Right lobe of liver (tissue), 6 donors: ENCODE measurements at regions not wholly inside any gene's neighbourhood (a gene's known extent, or its start where the extent isn't known, plus 50 kb on each side); places are given as distances from the start of the nearest gene placed in this dataset.
"Not testable (repeated sequence)": the region's sequence is repeated elsewhere in the genome, so short reads cannot be mapped to it uniquely, and the experiment has no call there.

Experiments
- ATAC-seq, 4 donors: fragments of 200-7000 bp; cut with Tn5 transposase; one replicate each; pipeline ENCODE4 v1.9.1; 2020; ENCODE audit warnings: mild to moderate bottlenecking in 4 of 4, moderate library complexity in 4 of 4
- DNase-seq, 3 donors: peaks; one replicate each; pipeline ENCODE4 v3.0.0-alpha.2; 2020
- H3K27ac ChIP-seq, 3 donors: fragments of 200-600 bp; one replicate each; pipeline ENCODE4 v1.8.0; 2022
- H3K27me3 ChIP-seq, 2 donors: fragments of 200-600 bp; one replicate each; pipeline ENCODE4 v1.8.0; 2022
- H3K36me3 ChIP-seq, 4 donors: fragments of 200-600 bp; sonication (generic) in 1 of 4; one replicate each; pipeline versions ENCODE4 v1.5.1 to v1.8.0; 2017 to 2022; ENCODE audit warnings: control low read depth in 1 of 4
- H3K4me1 ChIP-seq, 4 donors: fragments of 200-600 bp; sonication (generic) in 1 of 4; one replicate each; pipeline versions ENCODE4 v1.5.1 to v1.8.0; 2017 to 2022; ENCODE audit warnings: control low read depth in 1 of 4
- H3K4me3 ChIP-seq, 3 donors: fragments of 200-600 bp; one replicate each; pipeline ENCODE4 v1.8.0; 2022
- H3K9me3 ChIP-seq, 4 donors: fragments of 200-600 bp; sonication (generic) in 1 of 4; one replicate each; pipeline versions ENCODE4 v1.5.1 to v1.8.0; 2017 to 2022; ENCODE audit warnings: control low read depth in 1 of 4
- CTCF ChIP-seq, 4 donors: fragments of 200-600 bp in 3 of 4; fragments of 450-650 bp in 1 of 4; IDR thresholded peaks; one replicate each; pipeline versions ENCODE4 v1.5.1 to v1.8.0; 2016 to 2022; ENCODE audit warnings: antibody characterized with exemption in 4 of 4, mild to moderate bottlenecking in 2 of 4
- POLR2A ChIP-seq: fragments of 450-650 bp; IDR thresholded peaks from one replicate; pipeline ENCODE4 v1.6.1; 2017; ENCODE audit warnings: antibody characterized with exemption, mild to moderate bottlenecking
- WGBS: methylation state at CpG from one replicate; pipeline ENCODE4 v1.1.6; 2018; ENCODE audit warnings: low coverage, low lambda C conversion rate; ENCODE audit not compliant: insufficient coverage; ENCODE audit errors: missing lambda C conversion rate; 5-methylcytosine and 5-hydroxymethylcytosine counted together
- intact Hi-C, 2 donors: fragments of 100-400 bp; cut with DNase I; formaldehyde crosslinking; loops; one replicate each; pipeline versions ENCODE4 v1.11.2 to v1.14.1; 2022
- donor health status: DM: no; HTN: yes; CAD: no.
- donor health status: DM: no; HTN: no; CAD: no.
- donor health status: DM: no; HTN: no; CAD: no.
- donor health status: DM: no; HTN: yes; CAD: no.
- donor health status: DM: no; HTN: yes; CAD: no.

- no peaks in the 10 kb centered on the region for H3K36me3 ChIP-seq
- no peaks in the 10 kb centered on the region for H3K4me1 ChIP-seq
- no peaks in the 10 kb centered on the region for H3K9me3 ChIP-seq
- WGBS: 42% methylated on average over 9 of the region's 9 CpGs
- no peak for TF ChIP-seq CTCF (IDR thresholded peaks at IDR 0.05)
- no peak for TF ChIP-seq POLR2A
- H3K27me3 ChIP-seq: no peaks in the 10 kb centered on the region
- DNase-seq (no peak), ATAC-seq (no peak)
- intact Hi-C loops: no loop called here
- no peak overlapping the region for H3K27ac ChIP-seq
- no peak overlapping the region for H3K4me3 ChIP-seq
Observed at GRCh38 chr4:10832806-10833628, 148.4 kb upstream of the CLNK start.

GRCh38 chr4:10831727-10832408, 147.3 kb upstream of the CLNK start:
- H3K9me3 ChIP-seq: no peaks in the 10 kb centered on the region
- H3K4me1 ChIP-seq: no peaks in the 10 kb centered on the region
- no peak for TF ChIP-seq CTCF (IDR thresholded peaks at IDR 0.05)
- TF ChIP-seq POLR2A: no peak
- H3K27me3 ChIP-seq: no peaks in the 10 kb centered on the region
- H3K27ac ChIP-seq: no peak overlapping the region
- intact Hi-C loops: no loop called here
- DNase-seq: no peak
- no peak for ATAC-seq
- WGBS: 46% methylated on average over 2 of the region's 2 CpGs
- H3K36me3 ChIP-seq: no peaks in the 10 kb centered on the region
- no peak overlapping the region for H3K4me3 ChIP-seq

GRCh38 chr4:10828918-10829538, 144.5 kb upstream of the CLNK start:
- H3K27me3 ChIP-seq, DNase-seq, intact Hi-C loops, H3K9me3 ChIP-seq, H3K4me3 ChIP-seq, H3K4me1 ChIP-seq, H3K27ac ChIP-seq, ATAC-seq, H3K36me3 ChIP-seq: not testable (repeated sequence)
- WGBS: 81% methylated on average over 8 of the region's 21 CpGs

DNA sequence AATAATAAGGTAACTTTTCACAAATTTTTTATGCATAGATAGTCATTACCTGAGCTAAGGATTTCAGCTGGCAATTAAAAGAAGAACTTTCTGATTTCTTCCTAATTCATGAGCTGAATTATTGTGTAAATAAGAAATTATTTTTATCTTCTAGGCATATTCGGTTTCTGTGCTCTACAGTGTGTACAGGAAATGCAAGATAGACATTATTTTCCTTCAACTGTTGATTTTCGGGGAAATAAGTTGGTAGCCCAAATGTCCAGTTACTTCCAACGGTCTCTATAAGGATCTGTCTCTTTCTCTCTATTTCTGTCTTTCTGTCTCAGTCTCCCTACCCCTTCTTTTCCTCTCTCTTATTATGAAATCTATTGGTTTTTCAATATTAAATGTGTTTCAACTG, 137.3 kb upstream of the CLNK start:
- DNase-seq: no peak
- no peaks in the 10 kb centered on the region for H3K36me3 ChIP-seq
- H3K27me3 ChIP-seq: no peaks in the 10 kb centered on the region
- no peak overlapping the region for H3K4me3 ChIP-seq
- intact Hi-C loops: no loop called here
- no peak for TF ChIP-seq POLR2A
- no peak for TF ChIP-seq CTCF (IDR thresholded peaks at IDR 0.05)
- no peak for ATAC-seq
- no peaks in the 10 kb centered on the region for H3K4me1 ChIP-seq
- 66% methylated on average over 3 of the region's 3 CpGs for WGBS
- H3K27ac ChIP-seq: no peak overlapping the region
- H3K9me3 ChIP-seq: no peaks in the 10 kb centered on the region

GRCh38 chr4:10816571-10816970, 132.0 kb upstream of the CLNK start:
- no peak for ATAC-seq
- Histone ChIP-seq H3K27ac (no peak overlapping the region), H3K36me3 (no peaks in the 10 kb centered on the region), H3K4me3 (no peak overlapping the region), H3K27me3 (no peaks in the 10 kb centered on the region), H3K4me1 (no peaks in the 10 kb centered on the region), H3K9me3 (no peaks in the 10 kb centered on the region)
- TF ChIP-seq POLR2A: no peak
- TF ChIP-seq CTCF (IDR thresholded peaks at IDR 0.05): no peak
- intact Hi-C loops: no loop called here
- no peak for DNase-seq
- 93% methylated on average over 3 of the region's 8 CpGs for WGBS
